Loucy (cell line): ENCODE measurements at regions not wholly inside any gene's neighbourhood (a gene's known extent, or its start where the extent isn't known, plus 50 kb on each side); places are given as distances from the start of the nearest gene placed in this dataset.

ENCODE experiments used
- CTCF ChIP-seq: fragments of 200-600 bp; sonication (generic); conservative IDR thresholded peaks from 2 replicates; pipeline ENCODE4 v1.5.1; 2014; ENCODE audit warnings: mild to moderate bottlenecking, antibody characterized with exemption, low read length
- EZH2phosphoT487 ChIP-seq: fragments of 200-600 bp; IDR thresholded peaks from 2 replicates; pipeline ENCODE4 v1.6.1; 2018; ENCODE audit warnings: antibody characterized with exemption, mild to moderate bottlenecking, moderate library complexity, borderline replicate concordance

- no peak for TF ChIP-seq CTCF
- TF ChIP-seq EZH2phosphoT487: no peak
Measured at GRCh38 chr16:87177673-87178072, 139.5 kb downstream of the C16orf95 start.
